ENCODE measurements at regions not wholly inside any gene's neighbourhood (a gene's known extent, or its start where the extent isn't known, plus 50 kb on each side); places are given as distances from the start of the nearest gene placed in this dataset.
A peak's percentile ranks its signal among the peaks of the same experiment; 100 is the strongest.
"Not testable (repeated sequence)": the region's sequence is repeated elsewhere in the genome, so short reads cannot be mapped to it uniquely, and the experiment has no call there.

DNA sequence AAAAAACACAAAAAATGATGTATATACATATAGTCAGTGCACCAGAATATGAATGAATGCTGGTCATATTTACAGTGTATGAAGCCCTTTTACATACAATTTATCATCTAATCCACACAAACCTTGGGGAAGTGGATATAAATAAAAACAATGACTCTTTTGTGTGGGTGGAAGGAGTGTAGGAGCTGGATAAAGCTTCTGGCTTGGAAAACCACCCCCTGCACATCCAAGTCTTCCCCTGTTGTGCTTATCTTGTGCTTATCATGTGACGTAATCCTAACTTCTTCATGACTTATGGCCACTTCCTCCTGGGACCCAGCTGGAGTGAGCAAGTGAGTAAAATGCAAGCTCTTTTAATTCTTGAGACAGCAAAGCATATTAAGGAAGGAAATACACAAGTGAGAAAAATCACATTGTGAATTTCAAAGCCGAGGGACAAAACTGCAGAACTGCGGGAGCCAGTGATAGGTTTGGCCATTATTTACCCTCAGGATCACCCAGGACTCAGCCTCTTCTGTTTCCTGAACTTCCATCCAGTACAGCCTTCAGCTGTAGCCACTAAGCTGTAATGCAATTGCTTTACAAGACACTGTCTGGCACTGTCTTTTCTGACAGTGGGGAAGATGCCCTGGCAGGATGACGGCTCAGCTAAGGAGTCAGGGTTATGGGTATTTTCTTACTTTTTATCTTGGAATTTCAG is 104.0 kb upstream of the PPM1J start:
- Mint-ChIP-seq H3K4me1 (ENCODE audit: unreplicated experiment) (peaks cover 9% of the 10 kb centered on the region), H3K4me3 (ENCODE audit: unreplicated experiment) (no peak overlapping the region), H3K27me3 (ENCODE audit: unreplicated experiment) (no peaks in the 10 kb centered on the region), H3K9me3 (ENCODE audit: unreplicated experiment) (no peaks in the 10 kb centered on the region), H3K27ac (ENCODE audit: unreplicated experiment) (no peak overlapping the region), H3K36me3 (ENCODE audit: unreplicated experiment) (no peaks in the 10 kb centered on the region)
- no peak for DNase-seq (ENCODE audit: extremely low spot score, unreplicated experiment)
- TF ChIP-seq, protein P1, sequence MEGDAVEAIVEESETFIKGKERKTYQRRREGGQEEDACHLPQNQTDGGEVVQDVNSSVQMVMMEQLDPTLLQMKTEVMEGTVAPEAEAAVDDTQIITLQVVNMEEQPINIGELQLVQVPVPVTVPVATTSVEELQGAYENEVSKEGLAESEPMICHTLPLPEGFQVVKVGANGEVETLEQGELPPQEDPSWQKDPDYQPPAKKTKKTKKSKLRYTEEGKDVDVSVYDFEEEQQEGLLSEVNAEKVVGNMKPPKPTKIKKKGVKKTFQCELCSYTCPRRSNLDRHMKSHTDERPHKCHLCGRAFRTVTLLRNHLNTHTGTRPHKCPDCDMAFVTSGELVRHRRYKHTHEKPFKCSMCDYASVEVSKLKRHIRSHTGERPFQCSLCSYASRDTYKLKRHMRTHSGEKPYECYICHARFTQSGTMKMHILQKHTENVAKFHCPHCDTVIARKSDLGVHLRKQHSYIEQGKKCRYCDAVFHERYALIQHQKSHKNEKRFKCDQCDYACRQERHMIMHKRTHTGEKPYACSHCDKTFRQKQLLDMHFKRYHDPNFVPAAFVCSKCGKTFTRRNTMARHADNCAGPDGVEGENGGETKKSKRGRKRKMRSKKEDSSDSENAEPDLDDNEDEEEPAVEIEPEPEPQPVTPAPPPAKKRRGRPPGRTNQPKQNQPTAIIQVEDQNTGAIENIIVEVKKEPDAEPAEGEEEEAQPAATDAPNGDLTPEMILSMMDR (IDR thresholded peaks at IDR 0.05): no peak

- H3K27me3 Mint-ChIP-seq (ENCODE audit: unreplicated experiment): no peaks in the 10 kb centered on the region
- H3K9me3 Mint-ChIP-seq (ENCODE audit: unreplicated experiment): no peaks in the 10 kb centered on the region
- H3K4me1 Mint-ChIP-seq (ENCODE audit: unreplicated experiment): peaks cover 9% of the 10 kb centered on the region
- no peaks in the 10 kb centered on the region for H3K36me3 Mint-ChIP-seq (ENCODE audit: unreplicated experiment)
- no peak for DNase-seq (ENCODE audit: extremely low spot score, unreplicated experiment)
- no peak overlapping the region for H3K4me3 Mint-ChIP-seq (ENCODE audit: unreplicated experiment)
- TF ChIP-seq, protein P1 (IDR thresholded peaks at IDR 0.05): no peak
- no peak overlapping the region for H3K27ac Mint-ChIP-seq (ENCODE audit: unreplicated experiment)
These were observed 102.6 kb upstream of the PPM1J start for GRCh38 chr1:112817555-112818373.

- no peak for DNase-seq (ENCODE audit: extremely low spot score, unreplicated experiment)
- no peaks in the 10 kb centered on the region for H3K36me3 Mint-ChIP-seq (ENCODE audit: unreplicated experiment)
- peaks cover 9% of the 10 kb centered on the region for H3K4me1 Mint-ChIP-seq (ENCODE audit: unreplicated experiment)
- H3K27ac Mint-ChIP-seq (ENCODE audit: unreplicated experiment): no peak overlapping the region
- H3K9me3 Mint-ChIP-seq (ENCODE audit: unreplicated experiment): no peaks in the 10 kb centered on the region
- H3K27me3 Mint-ChIP-seq (ENCODE audit: unreplicated experiment): no peaks in the 10 kb centered on the region
- no peak overlapping the region for H3K4me3 Mint-ChIP-seq (ENCODE audit: unreplicated experiment)
- TF ChIP-seq, protein P1 (IDR thresholded peaks at IDR 0.05): no peak
These were observed 100.2 kb upstream of the PPM1J start for GRCh38 chr1:112815376-112815775.

DNA sequence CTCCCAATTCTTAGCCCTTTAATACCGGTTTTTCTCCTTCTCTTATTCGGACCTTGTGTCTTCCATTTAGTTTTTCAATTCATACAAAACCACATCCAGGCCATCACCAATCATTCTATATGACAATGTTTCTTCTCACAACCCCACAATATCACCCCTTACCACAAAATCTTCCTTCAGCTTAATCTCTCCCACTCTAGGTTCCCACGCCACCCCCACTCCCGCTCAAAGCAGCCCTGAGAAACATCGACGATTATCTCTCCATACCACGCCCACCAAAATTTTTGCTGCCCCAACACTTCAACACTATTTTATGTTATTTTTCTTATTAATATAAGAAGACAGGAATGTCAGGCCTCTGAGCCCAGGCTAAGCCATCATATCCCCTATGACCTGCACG is 99.5 kb upstream of the PPM1J start:
- not testable (repeated sequence) for H3K27ac Mint-ChIP-seq (ENCODE audit: unreplicated experiment); H3K4me3 Mint-ChIP-seq (ENCODE audit: unreplicated experiment); H3K4me1 Mint-ChIP-seq (ENCODE audit: unreplicated experiment); H3K36me3 Mint-ChIP-seq (ENCODE audit: unreplicated experiment); H3K9me3 Mint-ChIP-seq (ENCODE audit: unreplicated experiment); DNase-seq (ENCODE audit: extremely low spot score, unreplicated experiment); H3K27me3 Mint-ChIP-seq (ENCODE audit: unreplicated experiment)

- no peaks in the 10 kb centered on the region for H3K9me3 Mint-ChIP-seq (ENCODE audit: unreplicated experiment)
- DNase-seq (ENCODE audit: extremely low spot score, unreplicated experiment): peak; percentile 92
- H3K36me3 Mint-ChIP-seq (ENCODE audit: unreplicated experiment): no peaks in the 10 kb centered on the region
- TF ChIP-seq, protein P1 (IDR thresholded peaks at IDR 0.05): peak; percentile 95
- no peak overlapping the region for H3K27ac Mint-ChIP-seq (ENCODE audit: unreplicated experiment)
- H3K4me1 Mint-ChIP-seq (ENCODE audit: unreplicated experiment): no peaks in the 10 kb centered on the region
- H3K4me3 Mint-ChIP-seq (ENCODE audit: unreplicated experiment): no peak overlapping the region
- H3K27me3 Mint-ChIP-seq (ENCODE audit: unreplicated experiment): peaks cover 10% of the 10 kb centered on the region
These were observed 93.9 kb upstream of the PPM1J start for GRCh38 chr1:112808861-112809684.
